ENCODE measurements at regions not wholly inside any gene's neighbourhood (a gene's known extent, or its start where the extent isn't known, plus 50 kb on each side); places are given as distances from the start of the nearest gene placed in this dataset.
A peak's percentile ranks its signal among the peaks of the same experiment; 100 is the strongest.
"Not testable (repeated sequence)": the region's sequence is repeated elsewhere in the genome, so short reads cannot be mapped to it uniquely, and the experiment has no call there.

DNA sequence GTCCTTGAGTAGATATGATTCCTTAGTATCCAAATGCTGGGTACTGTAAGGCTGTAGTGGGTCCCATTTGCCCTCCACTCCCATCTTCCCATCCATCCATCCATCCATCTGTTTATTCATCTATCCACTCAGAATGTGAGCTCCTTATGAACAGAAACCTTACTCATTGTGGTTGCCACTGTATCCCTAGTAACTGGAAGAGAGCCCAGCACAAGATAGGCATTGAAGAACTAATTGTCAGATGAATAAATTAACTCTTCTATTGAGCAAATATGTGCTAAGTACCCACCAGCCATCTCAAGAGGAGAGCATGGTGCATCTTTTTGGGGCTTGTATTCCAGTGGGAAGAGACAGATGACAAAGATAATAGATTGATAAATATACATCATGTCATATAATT is 86.4 kb upstream of the SEZ6L start:
- no peak for DNase-seq

DNA sequence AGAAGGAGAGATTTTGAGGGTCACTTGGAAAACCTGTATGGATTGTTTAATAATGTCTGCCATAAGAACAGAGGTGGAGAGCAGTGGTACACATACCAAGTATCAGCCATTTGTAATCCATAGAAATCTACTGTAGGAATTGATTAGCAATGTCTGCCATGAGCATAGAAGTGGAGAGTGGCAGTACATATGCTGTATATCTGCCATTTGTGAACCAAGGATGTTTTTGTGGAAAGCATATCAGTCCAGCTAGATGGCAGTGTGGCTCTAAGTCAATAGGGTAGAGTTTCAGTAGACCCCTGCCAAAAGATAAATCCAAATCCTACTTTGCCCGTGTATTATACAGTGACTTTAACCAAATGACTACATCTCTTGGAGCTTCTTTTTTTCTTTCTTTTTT is 82.9 kb upstream of the SEZ6L start:
- peak; percentile 14 to 21 for DNase-seq

DNA sequence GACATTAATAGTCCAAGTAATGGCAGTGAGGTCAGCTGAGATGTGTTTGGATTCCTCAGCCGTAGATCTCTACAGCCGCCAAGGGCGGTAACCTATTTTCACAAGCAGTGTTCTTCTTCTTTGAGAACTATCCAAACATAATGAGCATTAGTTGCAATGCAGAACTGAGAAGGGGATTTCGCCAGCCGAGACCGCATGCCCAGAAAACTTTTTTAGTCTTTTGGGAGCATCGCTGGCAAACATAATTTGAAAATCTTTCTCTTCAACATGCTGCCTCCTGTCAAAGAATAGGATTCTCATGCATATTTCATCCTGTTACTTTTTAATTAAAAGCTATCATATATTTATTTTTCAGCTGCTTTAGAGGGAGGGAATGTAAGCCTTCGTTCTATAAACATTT is 81.4 kb upstream of the SEZ6L start:
- no peak for DNase-seq

GRCh38 chr22:26090821-26091220 is 78.4 kb upstream of the SEZ6L start:
- no peak for DNase-seq

GRCh38 chr22:26094497-26094896 is 74.8 kb upstream of the SEZ6L start:
- not testable (repeated sequence) for DNase-seq

DNA sequence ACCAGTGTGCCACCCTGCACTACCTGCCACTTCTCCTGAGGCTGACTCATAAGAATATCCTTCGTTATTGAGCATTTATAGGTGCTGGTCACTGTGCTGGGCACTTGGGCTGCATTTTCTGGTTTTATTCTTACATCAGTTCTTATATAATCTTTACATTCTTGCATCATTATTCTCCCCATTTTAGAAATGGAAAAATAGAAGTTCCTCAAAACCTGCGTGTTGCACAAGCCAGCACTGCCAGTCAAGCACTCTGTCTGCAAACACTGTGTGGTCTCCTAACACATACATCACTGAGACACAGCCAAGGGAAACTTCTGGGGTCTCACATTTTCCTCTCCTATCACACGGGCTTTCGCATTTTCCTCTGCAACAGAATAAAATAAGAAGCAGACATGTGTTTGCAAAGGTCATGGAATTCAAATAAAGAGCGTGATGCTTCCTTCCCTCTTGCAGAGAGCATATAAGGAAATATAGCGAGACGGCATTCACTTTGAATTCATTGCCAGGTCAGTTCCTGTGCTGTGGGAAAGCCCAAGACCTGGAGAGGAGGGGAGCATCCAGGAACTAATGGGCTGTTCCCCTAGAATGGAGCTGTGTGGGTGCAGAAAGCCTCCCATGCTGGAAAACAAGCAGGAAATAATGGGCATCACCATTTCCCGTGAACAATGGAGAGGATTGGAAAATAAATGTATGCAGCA is 73.9 kb upstream of the SEZ6L start:
- no peak for DNase-seq

DNA sequence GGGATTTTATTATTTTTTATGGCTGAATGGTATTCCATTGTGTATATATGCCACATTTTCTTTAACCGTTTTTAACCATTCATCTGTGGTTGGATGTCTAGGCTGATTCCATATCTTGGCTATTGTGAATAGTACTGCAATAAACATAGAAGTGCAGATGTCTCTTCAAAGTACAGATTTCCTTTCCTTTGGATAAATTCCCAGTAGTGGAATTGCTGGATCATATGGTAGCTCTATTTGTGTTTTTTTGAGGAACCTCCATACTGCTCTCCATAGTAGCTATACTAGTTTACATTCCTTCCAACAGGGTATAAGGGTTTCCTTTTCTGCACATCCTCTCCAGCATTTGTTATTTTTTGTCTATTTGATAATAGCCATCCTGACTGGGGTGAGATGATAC is 71.9 kb upstream of the SEZ6L start:
- no peak for DNase-seq

DNA sequence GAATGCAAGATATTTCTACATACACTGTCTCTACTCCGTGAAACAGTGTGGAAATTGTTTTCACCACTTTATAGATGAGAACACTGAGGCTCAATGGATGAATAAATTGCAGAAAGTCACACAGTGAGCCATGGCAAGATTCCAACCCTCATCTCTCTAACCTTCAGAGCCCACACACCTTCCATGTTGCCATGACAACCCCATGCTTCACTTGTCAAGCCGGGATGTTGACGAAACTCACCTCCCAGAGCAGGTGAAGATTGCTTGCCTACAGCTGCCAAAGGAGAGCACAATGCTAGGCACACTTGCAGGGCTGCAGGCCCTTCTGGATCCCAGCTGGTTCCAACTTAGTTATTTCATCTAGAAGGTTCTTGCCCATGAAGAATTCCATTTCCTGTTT is 71.4 kb upstream of the SEZ6L start:
- DNase-seq: no peak

GRCh38 chr22:26103023-26103422 is 66.2 kb upstream of the SEZ6L start:
- DNase-seq: no peak

- no peak for DNase-seq
Observed at GRCh38 chr22:26106412-26106811, 62.9 kb upstream of the SEZ6L start.

GRCh38 chr22:26109686-26110315 is 59.5 kb upstream of the SEZ6L start:
- no peak for DNase-seq

DNA sequence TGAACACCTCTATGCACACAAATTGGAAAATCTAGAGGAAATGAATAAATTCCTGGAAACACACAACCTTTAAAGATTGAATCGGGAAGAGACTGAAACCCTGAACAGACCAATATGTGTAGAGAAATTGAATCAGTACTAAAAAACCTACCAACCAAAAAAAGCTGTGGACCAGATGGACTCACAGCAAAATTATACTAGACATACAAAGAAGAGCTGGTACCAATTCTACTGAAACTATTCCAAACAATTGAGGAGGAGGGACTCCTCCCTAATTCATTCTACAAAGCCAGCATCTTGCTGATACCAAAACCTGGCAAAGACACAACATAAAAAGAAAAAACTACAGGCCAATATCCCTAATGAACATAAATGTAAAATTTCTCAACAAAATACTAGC is 54.4 kb upstream of the SEZ6L start:
- no peak for DNase-seq

DNA sequence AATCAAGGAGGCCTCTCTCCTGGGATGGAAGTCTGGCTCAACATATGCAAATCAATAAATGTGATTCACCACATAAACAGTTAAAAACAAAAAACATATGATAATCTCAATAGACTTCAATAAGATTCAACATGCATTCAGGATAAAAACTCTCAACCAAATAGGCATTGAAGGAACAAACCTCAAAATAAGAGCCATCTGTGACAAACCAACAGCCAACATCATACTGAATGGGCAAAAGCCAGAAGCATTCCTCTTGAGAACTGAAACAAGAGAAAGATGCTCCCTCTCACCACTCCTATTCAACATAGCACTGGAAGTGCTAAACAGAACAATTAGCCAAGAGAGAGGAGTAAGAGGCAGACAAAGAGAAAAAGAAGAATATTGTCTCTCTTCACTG is 54.0 kb upstream of the SEZ6L start:
- no peak for DNase-seq
